NB4 (cell line): ENCODE measurements at regions not wholly inside any gene's neighbourhood (a gene's known extent, or its start where the extent isn't known, plus 50 kb on each side); places are given as distances from the start of the nearest gene placed in this dataset.

ENCODE experiments used
- DNase-seq: peaks from one replicate; pipeline ENCODE4 v3.0.0; 2010; ENCODE audit warnings: low read depth
- H3K4me3 ChIP-seq: one replicate; pipeline ENCODE4 v1.5.1; 2011; ENCODE audit warnings: mild to moderate bottlenecking, low read depth, low read length, moderate library complexity
- CTCF ChIP-seq: IDR thresholded peaks from one replicate; pipeline ENCODE4 v1.5.1; 2012; ENCODE audit warnings: low read depth, low read length
- MAX ChIP-seq: IDR thresholded peaks from 2 replicates; pipeline ENCODE4 v1.6.1; 2011; ENCODE audit warnings: low read depth, low read length
- MYC ChIP-seq: IDR thresholded peaks from 2 replicates; pipeline ENCODE4 v1.6.1; 2011; ENCODE audit warnings: low read depth, low read length
- POLR2A ChIP-seq: IDR thresholded peaks from 2 replicates; pipeline ENCODE4 v1.6.1; 2011; ENCODE audit warnings: mild to moderate bottlenecking; ENCODE audit not compliant: insufficient read length; ENCODE audit errors: extremely low read depth

GRCh38 chr11:128407962-128408361 lies 179.4 kb downstream of the ETS1 start:
- peak; percentile 44 for DNase-seq
- H3K4me3 ChIP-seq: no peak overlapping the region
- no peak for TF ChIP-seq MYC
- TF ChIP-seq MAX: no peak
- no peak for TF ChIP-seq CTCF
- TF ChIP-seq POLR2A: no peak

- H3K4me3 ChIP-seq: no peak overlapping the region
- DNase-seq: no peak
- TF ChIP-seq POLR2A (no peak), MYC (no peak), MAX (no peak), CTCF (no peak)
Observed at GRCh38 chr11:128405714-128406662, 181.4 kb downstream of the ETS1 start.

- TF ChIP-seq MYC: no peak
- TF ChIP-seq MAX: no peak
- TF ChIP-seq POLR2A: no peak
- no peak for TF ChIP-seq CTCF
- no peak for DNase-seq
- H3K4me3 ChIP-seq: no peak overlapping the region
Observed at GRCh38 chr11:128405112-128405511, 182.2 kb downstream of the ETS1 start.

GRCh38 chr11:128404437-128404836 lies 182.9 kb downstream of the ETS1 start:
- DNase-seq: no peak
- H3K4me3 ChIP-seq: no peak overlapping the region

More at GRCh38 chr11:128404437-128404836, 182.9 kb downstream of the ETS1 start:
- TF ChIP-seq MAX (no peak), POLR2A (no peak), MYC (no peak), CTCF (no peak)
